GM19025 (cell line): ENCODE measurements at regions not wholly inside any gene's neighbourhood (a gene's known extent, or its start where the extent isn't known, plus 50 kb on each side); places are given as distances from the start of the nearest gene placed in this dataset.

Experiments
- ATAC-seq: cut with Tn5 transposase; IDR thresholded peaks from one replicate; pipeline ENCODE4 v1.9.1; 2021; ENCODE audit warnings: mild to moderate bottlenecking, low read depth, moderate library complexity; ENCODE audit not compliant: unreplicated experiment

DNA sequence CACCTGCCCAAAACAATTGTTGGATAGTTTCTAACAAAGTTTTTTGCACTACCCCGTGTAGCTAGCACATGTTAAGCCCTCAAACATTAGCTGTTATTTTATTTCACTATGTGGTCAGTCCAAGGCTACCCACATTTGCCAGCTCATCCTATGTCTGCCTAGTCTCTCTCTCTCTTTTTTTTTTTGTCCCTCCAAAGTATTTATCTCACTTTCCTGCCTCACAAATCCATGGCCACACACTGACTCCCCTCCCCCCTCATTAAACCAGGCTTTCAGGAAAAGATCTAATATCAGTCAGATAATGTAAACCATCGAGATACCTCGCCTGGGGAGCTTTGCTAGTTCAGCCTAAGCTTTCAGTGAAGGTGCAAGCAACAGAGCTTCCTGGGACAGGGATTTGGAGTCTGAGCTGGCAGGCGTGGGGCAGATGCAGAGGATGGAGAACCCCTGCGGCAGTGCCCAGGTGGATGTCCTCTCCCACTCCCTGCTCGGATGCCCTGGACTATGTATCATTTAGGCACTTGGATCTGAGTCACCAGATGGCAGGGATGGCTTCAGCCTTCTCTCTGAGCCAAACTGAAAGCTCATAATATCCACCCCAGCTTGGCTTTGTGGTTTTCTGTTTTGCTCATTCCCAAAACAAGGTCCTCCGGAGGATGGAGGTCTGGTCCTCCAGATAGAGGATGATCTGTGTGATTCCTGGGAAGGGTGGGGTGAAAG is 73.7 kb upstream of the FOXF1 start:
- ATAC-seq, result no peak

DNA sequence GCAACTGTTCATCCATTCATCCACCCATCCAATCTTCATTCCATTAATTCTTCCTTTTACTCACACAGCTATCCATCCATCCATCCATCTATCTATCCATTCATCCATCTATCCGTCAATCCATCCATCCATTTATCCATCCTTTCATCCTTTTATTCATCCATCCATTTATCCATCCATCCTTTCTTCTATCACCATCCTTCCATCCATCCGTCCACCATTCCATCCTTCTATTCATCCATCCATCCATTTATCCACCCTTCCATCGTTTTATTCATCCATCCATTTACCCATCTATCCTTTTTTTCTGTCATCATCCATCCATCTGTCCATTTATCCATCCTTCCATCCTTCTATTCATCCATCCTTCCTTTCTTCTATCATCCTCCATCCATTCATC is 73.0 kb upstream of the FOXF1 start:
- no peak for ATAC-seq

DNA sequence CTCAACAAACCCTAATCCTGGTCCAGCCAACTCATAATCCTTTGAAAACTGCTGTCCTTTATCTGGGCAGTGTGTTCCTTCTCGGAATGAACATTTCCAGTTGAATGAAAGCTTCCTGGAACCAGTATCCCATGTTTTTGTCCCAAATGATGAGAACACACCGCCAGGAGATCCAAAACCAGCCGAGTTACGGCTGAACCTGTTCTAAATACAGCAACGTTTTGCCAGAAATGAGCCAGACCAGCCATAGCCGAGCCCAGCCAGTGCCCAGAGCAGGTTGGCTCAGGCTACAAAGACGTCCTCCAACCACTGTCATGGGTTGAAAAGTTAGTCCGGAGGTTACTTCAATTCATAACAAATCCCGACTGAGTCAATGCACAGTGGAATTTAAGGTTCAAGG is 67.6 kb upstream of the FOXF1 start:
- ATAC-seq, result no peak

DNA sequence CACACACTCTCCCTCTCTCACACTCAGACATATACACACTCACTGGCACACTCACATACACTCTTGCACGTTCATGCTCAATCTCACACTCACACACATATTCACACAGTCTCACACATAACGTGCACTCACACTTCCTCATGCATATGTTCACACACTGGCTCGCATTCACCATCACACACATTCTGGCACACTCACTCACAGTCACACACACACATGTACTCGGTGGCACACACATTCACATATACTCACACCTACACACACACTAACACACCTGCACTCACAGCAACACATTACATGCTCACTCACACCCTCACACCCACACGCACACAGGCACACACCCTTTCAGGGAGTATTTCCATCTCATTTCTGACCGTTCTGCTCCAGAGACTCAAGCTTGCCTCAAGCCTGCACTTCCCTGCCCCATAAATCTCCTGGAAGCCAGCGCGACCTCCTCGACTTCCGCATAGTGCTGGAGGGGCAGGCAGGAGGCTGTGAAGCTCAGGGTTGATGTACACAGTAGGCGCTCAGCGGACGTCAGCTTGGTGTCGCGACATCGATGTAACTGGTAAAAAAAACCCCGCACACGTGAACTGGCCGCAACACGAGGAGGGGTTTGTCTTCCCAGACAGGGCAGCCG is 66.7 kb upstream of the FOXF1 start:
- no peak for ATAC-seq

DNA sequence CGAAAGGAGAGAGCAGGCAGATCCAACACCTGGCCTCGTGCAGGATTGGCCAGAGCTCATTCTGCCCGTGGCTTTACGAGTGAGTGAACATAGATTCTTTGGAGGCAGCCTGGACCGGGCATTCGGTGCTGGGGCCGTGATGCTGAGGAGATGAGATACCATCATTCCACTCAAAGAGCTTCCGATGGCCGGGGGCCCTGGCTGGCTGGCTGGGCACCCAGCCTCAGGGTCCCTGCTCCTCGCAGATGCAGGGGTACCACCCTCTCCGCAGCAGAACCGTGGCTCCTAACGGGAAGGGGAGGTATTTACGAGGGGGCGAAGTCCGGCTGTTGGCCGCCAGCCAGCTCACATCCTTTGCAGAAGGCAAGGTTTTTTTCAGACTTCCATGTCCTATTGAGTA is 66.1 kb upstream of the FOXF1 start:
- ATAC-seq, result no peak

DNA sequence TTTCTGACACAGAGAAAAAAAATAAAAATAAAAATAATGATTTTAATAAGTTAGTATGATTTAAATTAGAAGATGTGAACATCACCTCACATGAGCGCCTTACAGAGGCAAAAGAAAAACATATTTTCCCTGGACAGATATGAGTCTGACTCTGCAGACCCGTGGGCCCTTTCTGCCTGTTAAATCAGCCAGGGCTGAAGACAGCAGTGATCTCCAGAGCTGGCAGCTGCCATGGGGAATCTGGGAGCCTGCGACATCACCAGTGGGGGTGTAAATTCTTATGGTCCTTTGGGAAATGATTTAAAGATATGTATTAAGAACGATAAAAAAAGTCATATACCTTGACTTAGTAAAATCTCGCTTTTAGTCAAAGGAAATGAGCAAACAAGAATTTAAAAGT is 65.7 kb upstream of the FOXF1 start:
- ATAC-seq, result no peak

DNA sequence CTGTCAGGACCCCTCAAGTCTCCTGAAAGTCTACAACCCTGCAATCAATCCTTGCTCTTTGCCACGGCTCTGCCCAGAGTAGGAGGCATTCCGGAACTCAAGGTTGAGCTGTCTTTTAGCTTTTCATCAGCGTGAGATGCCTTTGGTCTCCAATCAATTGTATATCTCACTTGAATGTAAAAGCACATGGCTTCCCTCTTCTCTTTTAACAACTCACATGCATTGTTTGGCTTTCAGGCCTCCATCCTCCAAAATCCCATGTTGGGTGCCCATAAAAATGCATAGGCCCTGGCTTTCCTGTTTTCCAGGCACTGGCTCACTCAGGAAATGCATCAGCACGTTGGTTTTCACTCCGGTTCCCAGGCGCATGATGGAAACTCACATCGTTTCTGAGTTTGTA is 64.0 kb upstream of the FOXF1 start:
- ATAC-seq, result no peak

DNA sequence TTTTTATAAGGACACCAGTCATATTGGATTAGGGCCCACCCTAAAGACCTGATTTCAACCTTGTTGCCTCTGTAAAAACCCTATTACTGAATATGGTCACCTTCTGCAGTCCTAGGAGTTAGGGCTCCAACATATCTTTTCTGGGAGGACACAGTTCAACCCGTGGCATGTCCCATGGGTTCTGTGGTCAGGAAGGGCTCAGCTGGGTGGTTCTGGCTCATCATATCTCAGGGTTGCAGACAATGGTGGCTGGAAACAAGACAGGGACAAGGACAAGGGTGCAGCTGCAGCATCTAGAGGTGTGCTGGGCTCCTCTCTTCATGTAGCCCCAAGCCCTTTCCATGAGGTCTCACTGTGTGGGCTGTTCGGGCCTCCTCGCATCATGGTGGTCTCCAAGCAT is 63.1 kb upstream of the FOXF1 start:
- ATAC-seq, result no peak

DNA sequence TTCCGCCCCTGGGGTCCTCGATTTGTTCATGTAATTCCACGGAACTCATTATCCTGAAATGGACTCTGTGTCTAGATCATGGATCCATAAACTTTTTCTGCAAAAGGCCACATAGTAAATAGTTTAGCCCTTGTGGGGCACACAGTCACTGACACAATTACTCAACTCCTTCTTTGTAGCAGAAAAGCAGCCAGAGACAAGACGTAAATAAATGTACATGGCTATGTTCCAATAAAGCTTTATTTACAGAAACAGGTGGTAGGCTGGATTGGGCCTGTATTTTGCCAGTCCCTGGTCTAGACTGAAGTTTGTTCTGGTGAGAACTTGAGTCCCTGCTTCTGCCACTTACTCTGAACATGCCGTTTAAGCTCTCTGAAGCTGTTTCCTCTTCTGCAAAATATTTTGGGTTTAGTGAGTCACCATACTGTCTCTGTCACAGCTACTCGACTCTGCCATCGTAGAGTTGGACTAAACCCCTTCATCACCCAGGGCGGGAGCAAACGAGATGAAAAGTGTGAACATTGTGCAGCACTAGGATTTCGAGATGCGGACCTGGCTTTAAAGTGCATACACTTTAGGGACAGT is 61.9 kb upstream of the FOXF1 start:
- ATAC-seq, result no peak

DNA sequence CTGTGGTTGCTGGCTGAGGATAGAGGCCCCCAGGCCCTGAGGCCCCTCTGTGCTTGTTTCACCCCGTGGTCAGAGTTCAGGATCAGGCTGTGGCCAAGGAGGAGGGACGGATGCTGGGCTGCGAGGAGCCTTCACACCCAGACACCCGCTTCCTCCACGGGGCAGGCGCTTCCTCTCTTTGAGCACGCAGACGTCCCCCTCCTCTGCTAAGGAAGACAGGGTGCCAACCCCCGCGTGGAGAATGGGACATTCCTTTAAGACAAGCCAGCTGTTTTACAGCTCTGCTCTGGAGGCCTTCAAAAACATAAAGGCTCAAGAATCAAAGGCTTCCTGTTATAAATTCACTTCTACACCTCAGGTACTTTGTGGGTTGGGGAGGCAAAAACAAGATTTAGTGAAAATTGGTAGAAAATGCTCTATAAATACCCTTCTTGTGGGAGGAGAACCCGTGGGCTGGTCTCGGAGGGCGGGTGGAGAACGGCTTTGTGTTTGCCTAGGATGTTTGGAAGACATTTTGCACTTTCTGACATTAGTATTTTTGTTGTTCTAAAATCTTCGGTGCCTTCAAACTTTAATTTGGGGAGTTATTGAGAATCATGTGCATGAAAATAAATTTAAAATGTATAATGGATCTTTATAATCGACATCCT is 60.8 kb upstream of the FOXF1 start:
- ATAC-seq, result no peak

DNA sequence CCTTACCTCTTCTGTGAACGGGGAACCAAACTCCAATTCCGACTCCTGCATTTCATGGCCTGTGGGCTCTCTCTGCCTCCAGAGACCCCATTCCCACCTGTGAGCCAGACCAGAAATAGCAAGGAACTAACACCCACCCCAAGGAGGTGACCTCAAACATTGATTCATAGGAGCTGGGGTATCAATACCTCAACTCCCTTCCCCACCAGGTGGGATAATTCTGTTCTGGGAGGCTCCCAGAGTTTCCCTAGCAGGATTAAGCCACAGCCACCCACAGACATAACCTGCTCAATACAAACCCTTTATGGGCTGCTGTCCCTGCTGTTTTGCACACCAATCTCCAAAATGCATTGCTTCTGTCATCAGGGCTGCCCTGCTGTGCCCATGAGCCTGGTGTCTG is 59.6 kb upstream of the FOXF1 start:
- ATAC-seq, result no peak

DNA sequence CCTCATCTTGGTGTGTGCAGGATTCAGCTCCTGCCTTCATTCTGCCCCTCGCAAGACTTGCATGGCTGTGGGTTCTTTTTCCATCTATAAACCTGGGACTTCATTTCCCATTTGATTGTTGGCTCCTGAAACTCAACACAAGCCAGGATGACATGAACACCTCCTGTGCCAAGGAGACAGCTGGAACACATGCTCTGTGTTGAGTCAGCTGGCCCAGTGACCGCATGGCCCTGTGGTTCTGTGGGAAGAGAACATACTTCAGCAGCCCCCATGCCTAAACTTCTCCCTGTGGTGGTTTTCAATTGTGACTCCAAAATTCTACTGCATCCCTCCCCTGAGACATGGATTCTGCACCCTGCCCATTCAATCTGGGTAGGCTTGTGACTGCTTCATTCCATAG is 57.9 kb upstream of the FOXF1 start:
- ATAC-seq, result no peak

DNA sequence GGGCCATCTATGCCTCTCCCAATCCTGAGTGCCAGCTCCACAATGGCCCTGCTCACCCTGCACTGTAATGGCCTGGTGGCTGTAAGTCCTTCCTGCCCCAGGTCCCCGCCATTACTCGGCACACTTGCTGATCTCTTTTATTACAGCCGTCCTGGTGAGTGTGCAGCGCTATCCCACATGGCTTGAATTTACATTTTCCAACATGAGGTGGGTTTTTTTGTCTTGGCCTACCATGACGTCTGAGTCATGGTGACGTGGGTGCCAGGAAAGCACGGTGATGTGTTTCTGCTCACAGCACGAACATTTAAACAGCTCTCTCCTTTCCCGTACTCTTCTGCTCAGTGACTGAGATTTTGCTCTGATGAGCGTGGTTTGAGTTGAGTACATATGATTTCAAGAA is 55.2 kb upstream of the FOXF1 start:
- ATAC-seq, result no peak

DNA sequence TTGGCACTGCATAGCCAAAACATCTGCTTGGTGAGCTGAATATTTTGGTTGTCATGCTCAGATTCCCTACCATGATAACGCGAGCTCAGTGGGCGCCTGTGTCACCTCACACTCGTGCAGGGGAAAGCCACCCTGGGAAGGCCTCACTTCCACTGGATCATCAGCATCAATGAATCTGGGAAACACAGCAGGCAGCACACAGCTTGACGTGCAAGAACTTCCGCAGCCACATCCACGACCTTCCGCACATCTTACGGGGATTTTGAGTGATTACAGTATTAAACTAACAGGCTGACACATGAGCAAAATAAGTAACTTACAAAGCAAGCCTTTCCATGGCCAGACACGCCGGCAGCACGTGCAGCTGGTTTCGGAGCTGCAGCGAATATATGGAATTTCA is 54.7 kb upstream of the FOXF1 start:
- ATAC-seq, result no peak

DNA sequence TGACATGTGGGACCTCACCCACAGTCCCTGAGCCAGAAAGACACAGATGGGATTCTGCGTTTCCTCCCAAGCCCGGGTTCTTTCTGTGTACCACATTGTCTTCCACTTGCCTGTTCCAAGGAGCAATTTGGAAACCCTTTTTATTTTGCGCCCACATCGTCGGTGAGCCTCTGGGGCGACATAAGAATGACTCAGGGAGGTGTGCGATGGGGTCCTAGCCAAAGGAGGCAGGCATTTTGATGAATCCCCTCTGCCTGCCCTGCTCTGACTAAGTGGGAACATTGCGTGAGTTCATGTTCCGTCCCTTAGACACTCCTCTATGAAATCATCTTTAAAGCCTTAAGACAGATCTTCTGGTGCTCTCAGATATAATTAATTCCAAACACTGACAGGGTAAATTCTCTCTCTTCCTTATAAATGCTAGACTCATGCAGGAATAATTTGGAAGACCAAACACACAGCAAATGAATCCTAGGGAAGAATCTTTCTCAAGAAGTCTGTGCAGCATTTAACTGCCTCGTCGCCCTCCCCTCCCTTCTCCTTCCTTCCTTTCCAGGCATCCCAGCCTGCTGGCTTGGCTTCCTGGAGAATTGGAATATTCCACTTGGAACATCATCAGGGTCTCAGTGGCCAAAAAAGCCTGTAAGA is 52.7 kb upstream of the FOXF1 start:
- no peak for ATAC-seq

DNA sequence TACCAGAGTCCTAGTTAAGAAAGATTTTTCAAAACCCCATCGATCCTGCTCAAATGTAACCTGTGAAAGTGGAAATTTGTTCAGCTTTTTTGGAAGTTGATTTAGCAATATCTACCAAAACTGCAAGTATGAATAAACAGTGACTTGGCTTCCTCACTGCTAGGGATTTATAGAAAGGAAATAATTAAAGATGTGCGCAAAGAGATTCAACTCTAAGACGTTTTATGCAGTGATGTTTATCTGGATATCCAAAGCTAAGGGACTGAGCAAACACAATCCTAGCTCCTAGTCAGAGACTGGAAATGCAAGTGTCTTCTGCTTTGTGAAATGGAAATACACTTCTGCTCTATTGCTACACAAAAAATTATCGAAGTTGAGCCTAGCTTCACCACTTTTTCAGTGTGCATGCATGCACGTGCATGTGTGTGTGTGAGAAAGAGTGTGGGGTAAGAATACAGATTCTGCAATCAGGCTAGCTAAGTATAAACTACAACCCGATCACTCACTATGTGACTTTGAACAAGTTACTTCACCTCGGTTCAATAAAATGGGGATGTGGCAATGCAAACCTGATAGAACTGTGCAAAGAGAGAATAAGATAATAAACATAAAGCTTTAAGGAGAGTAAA is 52.1 kb upstream of the FOXF1 start:
- ATAC-seq, result no peak

DNA sequence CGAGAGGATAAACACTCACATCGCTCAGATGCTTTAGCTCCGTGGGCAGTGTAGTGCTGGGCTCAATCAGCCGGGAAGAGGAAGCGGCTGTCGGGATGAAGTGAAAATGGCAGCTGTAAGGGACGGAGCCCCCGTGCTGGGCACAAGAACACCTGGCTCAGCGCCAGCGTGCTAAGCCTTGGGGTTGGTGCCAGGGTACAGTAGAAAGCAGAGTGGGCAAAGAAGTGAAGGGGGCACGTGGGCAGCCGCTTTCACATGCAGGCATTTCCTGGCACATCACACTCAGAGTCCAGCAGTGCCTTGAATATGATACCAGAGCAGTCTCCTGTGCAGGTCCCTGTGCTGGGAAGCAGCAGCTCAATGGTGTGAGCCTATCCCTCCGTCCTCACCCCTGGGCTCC is 51.1 kb upstream of the FOXF1 start:
- no peak for ATAC-seq
